Small intestine (tissue), 7 donors: ENCODE measurements at regions not wholly inside any gene's neighbourhood (a gene's known extent, or its start where the extent isn't known, plus 50 kb on each side); places are given as distances from the start of the nearest gene placed in this dataset.

Source experiments
- DNase-seq, 2 donors: peaks; one replicate each; pipeline versions ENCODE4 v3.0.0 to v3.0.0-alpha.2; 2013
- FAIRE-seq: peaks from 2 replicates; lab custom pipeline; 2012; peaks lifted over from hg19 to GRCh38; lab: Jason Lieb, UNC
- H3K27ac ChIP-seq, 3 donors: one replicate each; pipeline ENCODE4 v1.5.1; 2013; ENCODE audit warnings: low read length in 2 of 3, mild to moderate bottlenecking in 2 of 3, control low read depth in 1 of 3, inconsistent platforms in 1 of 3, low read depth in 1 of 3, moderate library complexity in 1 of 3
- H3K27me3 ChIP-seq, 3 donors: one replicate each; pipeline ENCODE4 v1.6.1; 2013; ENCODE audit warnings: low read length in 3 of 3, inconsistent platforms in 1 of 3; ENCODE audit not compliant: control insufficient read depth in 3 of 3, insufficient read depth in 3 of 3
- H3K36me3 ChIP-seq, 3 donors: one replicate each; pipeline ENCODE4 v1.6.1; 2013; ENCODE audit warnings: low read length in 3 of 3, inconsistent platforms in 1 of 3, low read depth in 1 of 3, mild to moderate bottlenecking in 1 of 3, moderate library complexity in 1 of 3; ENCODE audit not compliant: control insufficient read depth in 3 of 3, insufficient read depth in 2 of 3
- H3K4me1 ChIP-seq, 3 donors: one replicate each; pipeline ENCODE4 v1.6.1; 2013; ENCODE audit warnings: low read length in 2 of 3, inconsistent platforms in 1 of 3, low read depth in 1 of 3, mild to moderate bottlenecking in 1 of 3, moderate library complexity in 1 of 3; ENCODE audit not compliant: control insufficient read depth in 3 of 3, insufficient read depth in 2 of 3
- H3K4me3 ChIP-seq, 3 donors: one replicate each; pipeline ENCODE4 v1.5.1; 2013; ENCODE audit warnings: low read length in 3 of 3, control low read depth in 1 of 3, inconsistent platforms in 1 of 3, low read depth in 1 of 3, mild to moderate bottlenecking in 1 of 3, moderate library complexity in 1 of 3
- H3K9me3 ChIP-seq, 2 donors: one replicate each; pipeline ENCODE4 v1.6.1; 2013; ENCODE audit warnings: low read depth in 1 of 2, low read length in 1 of 2; ENCODE audit not compliant: control insufficient read depth in 2 of 2, insufficient read depth in 1 of 2
- WGBS, 3 donors: extraction: QIAGEN DNeasy Blood & Tissue Kit; methylation state at CpG; one replicate each; pipeline ENCODE4 v1.1.7; 2013; 5-methylcytosine and 5-hydroxymethylcytosine counted together
- donor health status: healthy with polysubstance abuse.
- donor health status: control.
- donor health status: control.
- donor health status: Bipolar disorder and iron deficiency.
- donor health status: healthy.

GRCh38 chr6:132950566-132950965, 136.2 kb downstream of the RPS12 start:
- H3K27me3 ChIP-seq, result no peaks in the 10 kb centered on the region
- H3K4me3 ChIP-seq, result no peak overlapping the region
- FAIRE-seq (no peak), DNase-seq (no peak)
- H3K9me3 ChIP-seq, result no peaks in the 10 kb centered on the region
- H3K36me3 ChIP-seq, result no peaks in the 10 kb centered on the region
- no peak overlapping the region for H3K27ac ChIP-seq
- 80 to 87% (median 85%) methylated on average over 3 of the region's 3 CpGs for WGBS, 3 donors
- H3K4me1 ChIP-seq, result no peaks in the 10 kb centered on the region

- FAIRE-seq, result no peak
- H3K36me3 ChIP-seq, result no peaks in the 10 kb centered on the region
- H3K27ac ChIP-seq, result no peak overlapping the region
- peaks cover 0 to 2% (median 0%) of the 10 kb centered on the region in 3 donors for H3K27me3 ChIP-seq
- H3K9me3 ChIP-seq, result no peaks in the 10 kb centered on the region
- no peak overlapping the region for H3K4me3 ChIP-seq
- 66 to 70% (median 68%) methylated on average over 6 of the region's 6 CpGs for WGBS, 3 donors
- DNase-seq, result no peak
- H3K4me1 ChIP-seq, result no peaks in the 10 kb centered on the region
Observed at GRCh38 chr6:132952031-132952867, 137.9 kb downstream of the RPS12 start.

DNA sequence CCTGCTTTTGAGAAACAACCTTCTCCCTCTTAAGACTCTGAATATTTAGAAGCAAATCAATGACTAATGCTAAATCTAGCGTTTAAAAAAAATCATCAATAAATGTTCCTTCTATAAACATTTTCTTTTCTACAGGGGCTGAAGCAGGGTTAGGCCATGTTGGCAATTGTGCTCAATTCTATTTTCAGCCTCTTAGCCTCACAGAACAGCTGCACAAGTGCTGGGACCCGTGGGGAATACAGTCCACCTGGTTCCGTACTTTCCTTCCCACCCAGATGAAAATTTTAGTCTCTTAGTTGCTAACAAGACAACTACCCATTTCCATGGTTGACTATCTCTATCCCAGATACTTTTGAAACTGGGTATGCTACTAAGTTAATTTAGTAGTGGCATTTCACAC, 138.6 kb downstream of the RPS12 start:
- H3K27me3 ChIP-seq, result peaks cover 0 to 2% (median 0%) of the 10 kb centered on the region in 3 donors
- no peaks in the 10 kb centered on the region for H3K36me3 ChIP-seq
- WGBS, 3 donors, result 57 to 68% (median 64%) methylated on average over 3 of the region's 3 CpGs
- H3K27ac ChIP-seq, result no peak overlapping the region
- H3K9me3 ChIP-seq, result no peaks in the 10 kb centered on the region
- FAIRE-seq (no peak), DNase-seq (no peak)
- no peaks in the 10 kb centered on the region for H3K4me1 ChIP-seq
- H3K4me3 ChIP-seq, result no peak overlapping the region

GRCh38 chr6:132954222-132954621, 139.9 kb downstream of the RPS12 start:
- 70 to 81% (median 75%) methylated on average over 9 of the region's 9 CpGs for WGBS, 3 donors
- H3K27ac ChIP-seq, result no peak overlapping the region
- no peaks in the 10 kb centered on the region for H3K4me1 ChIP-seq

DNA sequence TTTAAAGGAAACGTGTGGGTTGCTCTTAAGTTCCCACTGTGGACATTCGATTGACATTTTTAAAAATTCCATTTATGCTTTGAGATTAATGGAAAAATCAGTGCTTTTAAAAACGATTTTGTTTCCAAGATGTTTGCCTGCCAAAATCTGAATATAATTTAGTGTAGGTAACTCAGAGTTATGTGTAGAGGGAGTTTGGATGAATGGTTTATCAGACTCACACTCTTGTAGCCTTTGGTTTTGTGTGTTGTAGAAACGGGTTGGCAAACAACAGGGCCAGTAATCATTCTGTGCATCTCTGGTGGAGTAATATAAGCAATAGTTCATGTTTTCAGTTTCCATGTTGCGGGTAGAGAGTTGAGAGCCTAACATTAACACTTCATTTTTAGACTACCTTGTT, 140.6 kb downstream of the RPS12 start:
- DNase-seq (no peak), FAIRE-seq (no peak)
- Histone ChIP-seq H3K27me3 (peaks cover 0 to 2% (median 0%) of the 10 kb centered on the region in 3 donors), H3K36me3 (no peaks in the 10 kb centered on the region), H3K4me1 (no peaks in the 10 kb centered on the region), H3K27ac (no peak overlapping the region), H3K4me3 (no peak overlapping the region), H3K9me3 (no peaks in the 10 kb centered on the region)
- 75 to 77% (median 75%) methylated on average over 5 of the region's 5 CpGs for WGBS, 3 donors

More at GRCh38 chr6:132954222-132954621, 139.9 kb downstream of the RPS12 start:
- H3K9me3 ChIP-seq, result no peaks in the 10 kb centered on the region
- peaks cover 0 to 2% (median 0%) of the 10 kb centered on the region in 3 donors for H3K27me3 ChIP-seq
- no peak overlapping the region for H3K4me3 ChIP-seq
- FAIRE-seq, result no peak
- no peak for DNase-seq
- no peaks in the 10 kb centered on the region for H3K36me3 ChIP-seq

- no peaks in the 10 kb centered on the region for H3K9me3 ChIP-seq
- H3K4me1 ChIP-seq, result no peaks in the 10 kb centered on the region
- no peak overlapping the region for H3K27ac ChIP-seq
- H3K27me3 ChIP-seq, result peaks cover 0 to 2% (median 0%) of the 10 kb centered on the region in 3 donors
- DNase-seq (no peak), FAIRE-seq (peak; percentile 67)
- no peaks in the 10 kb centered on the region for H3K36me3 ChIP-seq
- no peak overlapping the region for H3K4me3 ChIP-seq
- WGBS, 3 donors, result 27 to 36% (median 35%) methylated on average over 4 of the region's 4 CpGs
Observed at GRCh38 chr6:132959639-132960326, 145.4 kb downstream of the RPS12 start.

- DNase-seq (no peak), FAIRE-seq (no peak)
- no peak overlapping the region for H3K27ac ChIP-seq
- whole genome bisulfite sequencing, 3 donors, result 48 to 67% (median 50%) methylated on average over 8 of the region's 8 CpGs
- peaks cover 0 to 2% (median 0%) of the 10 kb centered on the region in 3 donors for H3K27me3 ChIP-seq
- H3K9me3 ChIP-seq, result no peaks in the 10 kb centered on the region
- H3K4me3 ChIP-seq, result no peak overlapping the region
- H3K36me3 ChIP-seq, result no peaks in the 10 kb centered on the region
- H3K4me1 ChIP-seq, result no peaks in the 10 kb centered on the region
Observed at GRCh38 chr6:132960720-132961119, 146.4 kb downstream of the RPS12 start.

GRCh38 chr6:132961122-132961521, 146.8 kb downstream of the RPS12 start:
- 67 to 70% (median 70%) methylated on average over 4 of the region's 4 CpGs for WGBS, 3 donors
- Histone ChIP-seq H3K27me3 (peaks cover 0 to 2% (median 0%) of the 10 kb centered on the region in 3 donors), H3K27ac (no peak overlapping the region), H3K4me3 (no peak overlapping the region), H3K9me3 (no peaks in the 10 kb centered on the region), H3K4me1 (no peaks in the 10 kb centered on the region), H3K36me3 (no peaks in the 10 kb centered on the region)
- FAIRE-seq (no peak), DNase-seq (no peak)
